ENCODE measurements at regions not wholly inside any gene's neighbourhood (a gene's known extent, or its start where the extent isn't known, plus 50 kb on each side); places are given as distances from the start of the nearest gene placed in this dataset.

DNA sequence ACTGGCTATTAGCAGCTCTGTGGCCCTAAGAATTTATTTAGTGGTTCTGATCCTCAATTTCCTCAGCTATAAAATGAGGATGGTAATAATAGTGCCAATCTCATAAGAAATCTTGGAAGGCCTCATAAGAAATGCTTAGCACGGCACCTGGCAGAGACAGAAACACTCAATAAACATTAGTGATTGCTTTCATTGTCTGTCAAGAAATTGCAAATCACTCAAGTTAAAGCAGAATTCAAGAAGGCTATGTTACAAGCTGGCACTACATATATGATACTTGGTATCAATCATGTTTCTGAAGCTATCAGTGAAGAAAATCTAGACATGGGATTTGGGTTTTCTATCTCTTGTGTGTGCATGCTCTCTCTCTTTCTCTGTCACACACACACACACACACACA lies 267.7 kb upstream of the KCNIP4 start:
- intact Hi-C loops (cut with DNase I; ENCODE audit: low total_unique reads), result no loop called here
- no peak for DNase-seq (ENCODE audit: low spot score in 2 of 2)
- Histone ChIP-seq H3K9me3 (no peaks in the 10 kb centered on the region), H3K4me3 (no peak overlapping the region), H3K27me3 (no peaks in the 10 kb centered on the region), H3K27ac (no peak overlapping the region), H3K36me3 (no peaks in the 10 kb centered on the region), H3K4me1 (no peaks in the 10 kb centered on the region)
- TF ChIP-seq POLR2A (IDR thresholded peaks at IDR 0.05) (no peak), POLR2AphosphoS5 (IDR thresholded peaks at IDR 0.05) (no peak)
- TF ChIP-seq, protein P1, sequence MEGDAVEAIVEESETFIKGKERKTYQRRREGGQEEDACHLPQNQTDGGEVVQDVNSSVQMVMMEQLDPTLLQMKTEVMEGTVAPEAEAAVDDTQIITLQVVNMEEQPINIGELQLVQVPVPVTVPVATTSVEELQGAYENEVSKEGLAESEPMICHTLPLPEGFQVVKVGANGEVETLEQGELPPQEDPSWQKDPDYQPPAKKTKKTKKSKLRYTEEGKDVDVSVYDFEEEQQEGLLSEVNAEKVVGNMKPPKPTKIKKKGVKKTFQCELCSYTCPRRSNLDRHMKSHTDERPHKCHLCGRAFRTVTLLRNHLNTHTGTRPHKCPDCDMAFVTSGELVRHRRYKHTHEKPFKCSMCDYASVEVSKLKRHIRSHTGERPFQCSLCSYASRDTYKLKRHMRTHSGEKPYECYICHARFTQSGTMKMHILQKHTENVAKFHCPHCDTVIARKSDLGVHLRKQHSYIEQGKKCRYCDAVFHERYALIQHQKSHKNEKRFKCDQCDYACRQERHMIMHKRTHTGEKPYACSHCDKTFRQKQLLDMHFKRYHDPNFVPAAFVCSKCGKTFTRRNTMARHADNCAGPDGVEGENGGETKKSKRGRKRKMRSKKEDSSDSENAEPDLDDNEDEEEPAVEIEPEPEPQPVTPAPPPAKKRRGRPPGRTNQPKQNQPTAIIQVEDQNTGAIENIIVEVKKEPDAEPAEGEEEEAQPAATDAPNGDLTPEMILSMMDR (IDR thresholded peaks at IDR 0.05), result no peak

DNA sequence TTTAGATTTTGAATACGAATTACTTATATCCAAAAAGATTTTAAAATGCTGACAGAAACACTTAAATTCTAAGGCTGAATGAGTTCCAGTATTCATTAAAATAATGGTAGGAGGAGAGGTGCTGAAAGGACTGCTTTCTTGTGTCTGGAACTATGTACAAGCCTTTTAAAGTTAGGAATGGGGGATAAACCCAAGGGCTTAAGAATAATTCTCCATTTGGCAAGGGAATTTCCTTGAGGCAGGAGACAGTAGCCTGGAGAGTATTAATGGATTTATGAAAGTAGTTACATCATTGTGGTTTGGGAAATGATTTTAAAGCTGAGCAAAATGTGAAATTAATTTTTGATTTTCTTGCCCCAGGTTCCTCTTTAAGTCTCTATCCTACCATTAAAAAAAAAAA lies 266.5 kb upstream of the KCNIP4 start:
- no peaks in the 10 kb centered on the region for H3K36me3 ChIP-seq
- DNase-seq (ENCODE audit: low spot score in 2 of 2), result no peak
- intact Hi-C loops (cut with DNase I; ENCODE audit: low total_unique reads), result no loop called here
- no peaks in the 10 kb centered on the region for H3K27me3 ChIP-seq
- no peak overlapping the region for H3K4me3 ChIP-seq
- no peak overlapping the region for H3K27ac ChIP-seq
- H3K9me3 ChIP-seq, result no peaks in the 10 kb centered on the region
- H3K4me1 ChIP-seq, result no peaks in the 10 kb centered on the region
- TF ChIP-seq POLR2A (IDR thresholded peaks at IDR 0.05) (no peak), POLR2AphosphoS5 (IDR thresholded peaks at IDR 0.05) (no peak)
- TF ChIP-seq, protein P1 (IDR thresholded peaks at IDR 0.05), result no peak

DNA sequence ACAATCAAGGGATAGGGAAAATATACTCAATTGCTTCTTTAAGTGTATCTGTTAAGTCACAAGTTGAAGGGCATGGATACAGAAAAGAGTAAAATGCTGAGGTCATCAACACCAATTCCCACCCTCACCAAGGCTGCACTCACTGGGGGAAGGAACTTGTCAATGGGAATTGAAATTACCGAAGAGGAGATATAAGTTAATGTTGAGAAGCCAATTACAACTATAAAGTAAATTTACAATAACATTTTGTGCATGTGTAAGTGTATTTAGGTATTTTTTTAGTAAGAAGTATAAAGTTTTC lies 255.1 kb upstream of the KCNIP4 start:
- Histone ChIP-seq H3K27me3 (no peaks in the 10 kb centered on the region), H3K36me3 (no peaks in the 10 kb centered on the region), H3K27ac (no peak overlapping the region), H3K4me1 (no peaks in the 10 kb centered on the region), H3K4me3 (no peak overlapping the region), H3K9me3 (no peaks in the 10 kb centered on the region)
- DNase-seq (ENCODE audit: low spot score in 2 of 2), result no peak
- intact Hi-C loops (cut with DNase I; ENCODE audit: low total_unique reads), result no loop called here
- TF ChIP-seq POLR2A (IDR thresholded peaks at IDR 0.05) (no peak), POLR2AphosphoS5 (IDR thresholded peaks at IDR 0.05) (no peak)
- TF ChIP-seq, protein P1 (IDR thresholded peaks at IDR 0.05), result no peak

DNA sequence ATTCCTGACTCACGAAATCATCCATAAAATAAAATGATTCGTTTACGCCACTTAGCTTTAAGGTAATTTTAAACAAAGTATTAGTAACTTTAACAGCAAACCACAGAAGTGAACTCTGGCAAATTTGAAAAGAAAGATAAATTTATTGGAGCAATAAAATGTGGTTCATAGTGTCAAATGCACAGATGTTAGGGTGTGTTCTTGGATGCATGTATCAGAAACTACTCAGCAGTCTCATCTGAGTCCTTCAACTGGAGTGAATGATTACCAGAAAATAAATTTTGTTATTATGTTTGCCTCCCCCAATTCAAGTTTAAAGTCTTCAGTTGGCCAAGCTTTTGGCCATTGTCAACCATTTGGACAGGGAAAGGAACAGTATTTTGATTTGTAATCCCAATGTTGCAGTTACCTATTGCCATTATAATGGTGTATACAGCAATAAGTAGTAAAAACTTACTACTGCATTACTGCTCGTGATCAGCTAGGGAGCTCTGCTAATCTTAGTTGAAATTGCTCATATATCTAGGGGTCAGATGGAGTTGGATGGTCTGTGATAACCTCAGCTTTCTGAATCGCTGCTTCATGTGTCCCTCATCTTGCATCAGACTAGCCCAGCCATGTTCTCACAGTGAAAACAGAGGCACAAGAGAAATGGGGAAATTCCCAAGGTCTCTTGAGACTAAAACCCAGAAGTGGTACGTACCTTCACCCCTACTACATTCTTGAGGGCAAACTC lies 254.6 kb upstream of the KCNIP4 start:
- Histone ChIP-seq H3K27me3 (no peaks in the 10 kb centered on the region), H3K9me3 (no peaks in the 10 kb centered on the region), H3K27ac (no peak overlapping the region), H3K4me3 (no peak overlapping the region), H3K4me1 (no peaks in the 10 kb centered on the region), H3K36me3 (no peaks in the 10 kb centered on the region)
- no peak for TF ChIP-seq POLR2A (IDR thresholded peaks at IDR 0.05)
- TF ChIP-seq POLR2AphosphoS5 (IDR thresholded peaks at IDR 0.05), result no peak
- TF ChIP-seq, protein P1 (IDR thresholded peaks at IDR 0.05), result no peak
- no peak for DNase-seq (ENCODE audit: low spot score in 2 of 2)
- intact Hi-C loops (cut with DNase I; ENCODE audit: low total_unique reads), result no loop called here

DNA sequence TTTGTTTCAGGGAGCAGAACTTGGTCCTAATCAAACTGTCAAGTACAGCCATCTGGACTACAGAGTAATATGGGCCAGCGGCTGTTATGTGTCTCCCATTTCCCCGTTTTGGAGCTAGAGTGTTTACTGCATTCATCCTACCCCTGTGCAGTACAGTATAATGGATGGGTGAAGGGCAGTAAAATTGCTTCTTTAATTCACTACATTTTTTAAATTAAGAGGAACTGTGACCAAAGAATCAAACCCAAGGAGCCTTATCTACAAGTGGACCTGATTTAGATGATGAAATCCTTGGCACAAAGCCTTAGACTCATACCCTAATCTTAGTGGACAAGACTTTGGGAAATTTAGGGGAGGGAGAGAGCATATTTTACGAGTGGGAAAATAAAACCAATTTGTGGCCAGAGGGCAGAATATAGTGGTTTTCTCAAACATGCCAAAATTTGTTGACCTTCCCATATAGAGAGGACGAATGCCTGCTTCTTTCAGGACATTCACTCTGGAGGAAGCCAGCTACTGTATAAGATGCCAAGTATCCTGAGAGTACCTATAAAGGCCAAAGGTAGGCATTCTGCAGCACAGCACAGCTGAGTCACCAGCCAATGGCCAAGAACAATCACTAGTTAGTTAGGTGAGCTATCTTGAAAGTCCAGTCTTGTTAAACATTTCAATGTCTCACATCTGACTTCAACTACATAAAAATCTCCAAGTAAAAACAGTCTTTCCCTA lies 253.8 kb upstream of the KCNIP4 start:
- H3K4me3 ChIP-seq, result no peak overlapping the region

More for the DNA sequence above, 253.8 kb upstream of the KCNIP4 start:
- Histone ChIP-seq H3K36me3 (no peaks in the 10 kb centered on the region), H3K4me1 (no peaks in the 10 kb centered on the region), H3K27me3 (no peaks in the 10 kb centered on the region), H3K9me3 (no peaks in the 10 kb centered on the region), H3K27ac (no peak overlapping the region)
- no peak for TF ChIP-seq POLR2AphosphoS5 (IDR thresholded peaks at IDR 0.05)
- TF ChIP-seq POLR2A (IDR thresholded peaks at IDR 0.05), result no peak
- TF ChIP-seq, protein P1 (IDR thresholded peaks at IDR 0.05), result no peak
- DNase-seq (ENCODE audit: low spot score in 2 of 2), result no peak
- intact Hi-C loops (cut with DNase I; ENCODE audit: low total_unique reads), result no loop called here
